SK-N-SH (cell line): ENCODE measurements at regions not wholly inside any gene's neighbourhood (a gene's known extent, or its start where the extent isn't known, plus 50 kb on each side); places are given as distances from the start of the nearest gene placed in this dataset.

Experiments used
- small RNA-seq, 7 experiments: library from RNA; depleted of rRNA; stranded (forward); fragments of <200 nt; gene quantifications; one replicate each; pipeline ENCODE3, GENCODE V24; 2012

Small RNA genes lying in the stretch of these regions (small RNA-seq; reads per million reads assigned to genes)
- 0 to 76.1 (median 0) reads per million in 7 experiments for gene RNA5SP486
- 0 reads per million in 7 experiments for gene RNU7-144P
- gene RNU7-92P, result 0 reads per million in 7 experiments
